ENCODE measurements at regions not wholly inside any gene's neighbourhood (a gene's known extent, or its start where the extent isn't known, plus 50 kb on each side); places are given as distances from the start of the nearest gene placed in this dataset.

DNA sequence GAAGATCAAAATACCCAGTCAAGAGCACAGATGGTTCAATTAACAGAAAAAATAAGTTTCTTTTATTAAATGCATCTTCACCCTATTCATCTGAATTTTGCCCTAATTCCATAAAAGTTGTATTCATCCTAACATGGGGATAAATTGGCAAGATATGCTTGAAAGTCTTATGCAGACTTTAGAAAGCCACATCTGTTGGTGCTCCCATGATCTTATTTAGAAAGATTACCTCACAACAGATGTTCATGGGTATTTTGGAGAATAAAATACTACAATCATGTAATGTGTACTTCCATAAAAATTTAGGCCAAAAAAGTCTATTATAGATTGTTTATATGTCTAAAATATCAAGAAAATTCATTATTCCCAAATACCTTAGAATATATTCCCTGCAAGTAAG, 510.3 kb downstream of the TECRL start:
- Histone ChIP-seq H3K36me3 (replicated peaks; ENCODE audit: insufficient read depth, low read length) (no peaks in the 10 kb centered on the region), H3F3A (ENCODE audit: insufficient read depth, low read length) (no peaks in the 10 kb centered on the region), H3K9me2 (replicated peaks; ENCODE audit: insufficient read depth, low read length) (no peaks in the 10 kb centered on the region), H3K9ac (ENCODE audit: low read length) (no peak overlapping the region), H3K27ac (ENCODE audit: low read length) (no peak overlapping the region), H3K4me2 (ENCODE audit: low read depth, low read length) (no peak overlapping the region), H3K4me1 (ENCODE audit: low read length) (no peaks in the 10 kb centered on the region), H3K27me3 (replicated peaks; ENCODE audit: insufficient read depth, low read length) (no peaks in the 10 kb centered on the region), H3K9me3 (replicated peaks; ENCODE audit: insufficient read depth, low read length) (no peaks in the 10 kb centered on the region), H3K79me2 (ENCODE audit: low read length) (no peaks in the 10 kb centered on the region), H3K4me3 (ENCODE audit: low read length) (no peak overlapping the region), H2AFZ (ENCODE audit: low read length) (no peak overlapping the region), H4K20me1 (ENCODE audit: insufficient read depth, low read length) (no peaks in the 10 kb centered on the region)
- DNase-seq, result no peak
- TF ChIP-seq EZH2 (optimal IDR thresholded peaks at IDR 0.05; ENCODE audit: low read depth, low read length) (no peak), EZH2phosphoT487 (IDR thresholded peaks at IDR 0.05; ENCODE audit: low read length) (no peak)
- TF ChIP-seq, protein P1, sequence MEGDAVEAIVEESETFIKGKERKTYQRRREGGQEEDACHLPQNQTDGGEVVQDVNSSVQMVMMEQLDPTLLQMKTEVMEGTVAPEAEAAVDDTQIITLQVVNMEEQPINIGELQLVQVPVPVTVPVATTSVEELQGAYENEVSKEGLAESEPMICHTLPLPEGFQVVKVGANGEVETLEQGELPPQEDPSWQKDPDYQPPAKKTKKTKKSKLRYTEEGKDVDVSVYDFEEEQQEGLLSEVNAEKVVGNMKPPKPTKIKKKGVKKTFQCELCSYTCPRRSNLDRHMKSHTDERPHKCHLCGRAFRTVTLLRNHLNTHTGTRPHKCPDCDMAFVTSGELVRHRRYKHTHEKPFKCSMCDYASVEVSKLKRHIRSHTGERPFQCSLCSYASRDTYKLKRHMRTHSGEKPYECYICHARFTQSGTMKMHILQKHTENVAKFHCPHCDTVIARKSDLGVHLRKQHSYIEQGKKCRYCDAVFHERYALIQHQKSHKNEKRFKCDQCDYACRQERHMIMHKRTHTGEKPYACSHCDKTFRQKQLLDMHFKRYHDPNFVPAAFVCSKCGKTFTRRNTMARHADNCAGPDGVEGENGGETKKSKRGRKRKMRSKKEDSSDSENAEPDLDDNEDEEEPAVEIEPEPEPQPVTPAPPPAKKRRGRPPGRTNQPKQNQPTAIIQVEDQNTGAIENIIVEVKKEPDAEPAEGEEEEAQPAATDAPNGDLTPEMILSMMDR (IDR thresholded peaks at IDR 0.05; ENCODE audit: low read length), result no peak

DNA sequence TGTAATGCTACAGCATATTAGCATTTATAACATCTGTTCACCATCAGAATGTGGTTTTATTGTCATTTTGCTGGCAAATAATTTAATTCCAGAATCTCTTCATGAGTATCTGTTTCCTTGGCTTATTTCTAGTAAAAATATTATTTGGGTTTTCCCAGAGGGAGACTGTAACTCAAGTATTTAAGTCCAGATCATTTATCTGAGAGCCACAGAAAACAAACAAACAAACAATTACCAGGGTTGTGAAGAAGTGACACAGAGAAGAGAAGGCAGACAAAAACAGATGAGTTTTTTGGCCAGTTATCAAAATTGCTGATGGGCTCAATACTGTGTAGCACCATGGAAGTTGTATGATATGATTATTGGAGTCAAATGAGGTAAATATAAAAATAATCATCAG, 515.1 kb downstream of the TECRL start:
- Histone ChIP-seq H3F3A (ENCODE audit: insufficient read depth, low read length) (no peaks in the 10 kb centered on the region), H3K9me3 (replicated peaks; ENCODE audit: insufficient read depth, low read length) (no peaks in the 10 kb centered on the region), H3K4me1 (ENCODE audit: low read length) (no peaks in the 10 kb centered on the region), H4K20me1 (ENCODE audit: insufficient read depth, low read length) (no peaks in the 10 kb centered on the region), H3K4me3 (ENCODE audit: low read length) (no peak overlapping the region), H3K79me2 (ENCODE audit: low read length) (no peaks in the 10 kb centered on the region), H2AFZ (ENCODE audit: low read length) (no peak overlapping the region), H3K9ac (ENCODE audit: low read length) (no peak overlapping the region), H3K9me2 (replicated peaks; ENCODE audit: insufficient read depth, low read length) (no peaks in the 10 kb centered on the region), H3K27ac (ENCODE audit: low read length) (no peak overlapping the region), H3K4me2 (ENCODE audit: low read depth, low read length) (no peak overlapping the region), H3K27me3 (replicated peaks; ENCODE audit: insufficient read depth, low read length) (no peaks in the 10 kb centered on the region), H3K36me3 (replicated peaks; ENCODE audit: insufficient read depth, low read length) (no peaks in the 10 kb centered on the region)
- TF ChIP-seq, protein P1 (IDR thresholded peaks at IDR 0.05; ENCODE audit: low read length), result no peak
- TF ChIP-seq EZH2phosphoT487 (IDR thresholded peaks at IDR 0.05; ENCODE audit: low read length) (no peak), EZH2 (optimal IDR thresholded peaks at IDR 0.05; ENCODE audit: low read depth, low read length) (no peak)
- DNase-seq, result no peak

DNA sequence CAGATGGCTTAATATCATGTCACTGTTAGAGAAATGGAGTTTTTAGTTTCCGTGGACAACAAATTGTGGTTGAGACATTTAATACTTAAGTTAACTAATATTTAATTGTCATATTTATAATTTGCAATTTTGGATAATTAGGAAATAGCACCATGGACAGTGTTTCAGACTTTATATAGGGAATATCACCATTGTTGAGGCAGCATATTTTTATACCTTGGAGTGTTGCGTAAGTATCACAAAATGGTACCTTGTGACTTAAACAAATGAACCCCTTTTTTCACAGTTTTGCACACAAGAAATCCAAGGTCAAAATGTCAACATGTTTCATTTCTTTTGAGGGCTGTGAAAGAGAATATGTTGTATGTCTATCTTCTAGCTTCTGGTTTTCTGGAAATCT, 539.9 kb downstream of the TECRL start:
- H3K27ac ChIP-seq (ENCODE audit: low read length), result no peak overlapping the region
- H3K4me2 ChIP-seq (ENCODE audit: low read depth, low read length), result no peak overlapping the region
- no peaks in the 10 kb centered on the region for H3K4me1 ChIP-seq (ENCODE audit: low read length)
- no peaks in the 10 kb centered on the region for H3K36me3 ChIP-seq (replicated peaks; ENCODE audit: insufficient read depth, low read length)
- H4K20me1 ChIP-seq (ENCODE audit: insufficient read depth, low read length), result no peaks in the 10 kb centered on the region
- no peak for TF ChIP-seq EZH2phosphoT487 (IDR thresholded peaks at IDR 0.05; ENCODE audit: low read length)
- TF ChIP-seq EZH2 (optimal IDR thresholded peaks at IDR 0.05; ENCODE audit: low read depth, low read length), result no peak
- TF ChIP-seq, protein P1 (IDR thresholded peaks at IDR 0.05; ENCODE audit: low read length), result no peak
- no peaks in the 10 kb centered on the region for H3K79me2 ChIP-seq (ENCODE audit: low read length)
- H3K27me3 ChIP-seq (replicated peaks; ENCODE audit: insufficient read depth, low read length), result no peaks in the 10 kb centered on the region
- no peaks in the 10 kb centered on the region for H3F3A ChIP-seq (ENCODE audit: insufficient read depth, low read length)
- H3K9ac ChIP-seq (ENCODE audit: low read length), result no peak overlapping the region
- DNase-seq, result no peak
- H3K9me2 ChIP-seq (replicated peaks; ENCODE audit: insufficient read depth, low read length), result no peaks in the 10 kb centered on the region
- H2AFZ ChIP-seq (ENCODE audit: low read length), result no peak overlapping the region
- no peaks in the 10 kb centered on the region for H3K9me3 ChIP-seq (replicated peaks; ENCODE audit: insufficient read depth, low read length)
- H3K4me3 ChIP-seq (ENCODE audit: low read length), result no peak overlapping the region
